Erythroblast (primary cell): ENCODE measurements at regions not wholly inside any gene's neighbourhood (a gene's known extent, or its start where the extent isn't known, plus 50 kb on each side); places are given as distances from the start of the nearest gene placed in this dataset.

Experiments used
- DNase-seq, 2 experiments: peaks; one replicate each; lab custom pipeline; 2025; lab: John Stamatoyannopoulos, UW
- GATA1 ChIP-seq: IDR thresholded peaks from 2 replicates; pipeline ENCODE4 v1.6.1; 2011; ENCODE audit warnings: low read depth, mild to moderate bottlenecking, control low read depth, low read length, moderate library complexity
- POLR2A ChIP-seq: IDR thresholded peaks from 2 replicates; pipeline ENCODE4 v1.6.1; 2011; ENCODE audit warnings: mild to moderate bottlenecking, low read length

GRCh38 chr16:49165025-49165424, 116.6 kb downstream of the CBLN1 start:
- DNase-seq: no peak
- TF ChIP-seq POLR2A (no peak), GATA1 (no peak)

GRCh38 chr16:49161191-49161590, 120.4 kb downstream of the CBLN1 start:
- no peak for TF ChIP-seq GATA1
- no peak for TF ChIP-seq POLR2A
- no peak for DNase-seq

- TF ChIP-seq POLR2A (no peak), GATA1 (no peak)
- DNase-seq: peak; percentile 29 to 43
Measured at GRCh38 chr16:49158029-49158642, 123.5 kb downstream of the CBLN1 start.

- no peak for DNase-seq
- TF ChIP-seq GATA1: no peak
- TF ChIP-seq POLR2A: no peak
Measured at GRCh38 chr16:49150341-49150740, 131.3 kb downstream of the CBLN1 start.

GRCh38 chr16:49148410-49148809, 133.2 kb downstream of the CBLN1 start:
- no peak for DNase-seq
- TF ChIP-seq POLR2A: no peak
- TF ChIP-seq GATA1: no peak

GRCh38 chr16:49140618-49141017, 141.0 kb downstream of the CBLN1 start:
- TF ChIP-seq POLR2A (no peak), GATA1 (no peak)
- DNase-seq: no peak

- TF ChIP-seq POLR2A (no peak), GATA1 (no peak)
- DNase-seq: no peak
Measured at GRCh38 chr16:49130397-49130796, 151.2 kb downstream of the CBLN1 start.

GRCh38 chr16:49129935-49130334, 151.7 kb downstream of the CBLN1 start:
- no peak for DNase-seq
- TF ChIP-seq GATA1: no peak
- TF ChIP-seq POLR2A: no peak

- TF ChIP-seq GATA1 (no peak), POLR2A (no peak)
- DNase-seq: no peak
Measured at GRCh38 chr16:49128740-49129139, 152.9 kb downstream of the CBLN1 start.

- DNase-seq: peak in 1 of 2 experiments; percentile 1
- no peak for TF ChIP-seq GATA1
- no peak for TF ChIP-seq POLR2A
Measured at GRCh38 chr16:49127103-49127502, 154.5 kb downstream of the CBLN1 start.

- no peak for DNase-seq
- TF ChIP-seq POLR2A: no peak
- TF ChIP-seq GATA1: no peak
Measured at GRCh38 chr16:49121636-49122035, 160.0 kb downstream of the CBLN1 start.

- DNase-seq: no peak
- no peak for TF ChIP-seq GATA1
- no peak for TF ChIP-seq POLR2A
Measured at GRCh38 chr16:49120631-49121030, 161.0 kb downstream of the CBLN1 start.

- DNase-seq: no peak
Measured at GRCh38 chr16:49116873-49117272, 164.8 kb downstream of the CBLN1 start.

GRCh38 chr16:49115956-49116355, 165.7 kb downstream of the CBLN1 start:
- no peak for DNase-seq
- TF ChIP-seq POLR2A (no peak), GATA1 (no peak)

More at GRCh38 chr16:49116873-49117272, 164.8 kb downstream of the CBLN1 start:
- TF ChIP-seq GATA1 (no peak), POLR2A (no peak)

GRCh38 chr16:49112754-49113153, 168.9 kb downstream of the CBLN1 start:
- TF ChIP-seq GATA1: no peak
- no peak for TF ChIP-seq POLR2A
- DNase-seq: no peak
